Esophagus muscularis mucosa (tissue), 4 donors: ENCODE measurements at regions not wholly inside any gene's neighbourhood (a gene's known extent, or its start where the extent isn't known, plus 50 kb on each side); places are given as distances from the start of the nearest gene placed in this dataset.

ENCODE experiments used
- DNase-seq: peaks from one replicate; pipeline ENCODE4 v3.0.0-alpha.2; 2017; ENCODE audit errors: extremely low spot score
- H3K27ac ChIP-seq, 4 donors: fragments of 200-600 bp; sonication (generic); replicated peaks in 1 of 4; 1 replicate in 3 of 4; 2 replicates in 1 of 4; pipeline ENCODE4 v1.5.1; 2016 to 2019; ENCODE audit warnings: mild to moderate bottlenecking in 1 of 4
- H3K27me3 ChIP-seq, 4 donors: fragments of 200-600 bp; sonication (generic); one replicate each; pipeline versions ENCODE4 v1.5.1 to v1.6.0; 2016 to 2019
- H3K36me3 ChIP-seq, 4 donors: fragments of 200-600 bp; sonication (generic); one replicate each; pipeline ENCODE4 v1.5.1; 2016 to 2019
- H3K4me1 ChIP-seq, 4 donors: fragments of 200-600 bp; sonication (generic); one replicate each; pipeline ENCODE4 v1.5.1; 2016 to 2019
- H3K4me3 ChIP-seq, 4 donors: fragments of 200-600 bp; sonication (generic); 1 replicate in 2 of 4; 2 replicates in 2 of 4; pipeline ENCODE4 v1.5.1; 2016 to 2019; ENCODE audit warnings: mild to moderate bottlenecking in 4 of 4, moderate library complexity in 1 of 4
- H3K9me3 ChIP-seq, 4 donors: fragments of 200-600 bp; sonication (generic); 1 replicate in 3 of 4; 2 replicates in 1 of 4; pipeline ENCODE4 v1.5.1; 2016 to 2019
- CTCF ChIP-seq, 3 experiments: fragments of 200-600 bp in 2 of 3; fragments of 450-650 bp in 1 of 3; sonication (generic) in 2 of 3; IDR thresholded peaks; one replicate each; pipeline ENCODE4 v1.5.1; 2017 to 2019; ENCODE audit warnings: antibody characterized with exemption in 3 of 3, mild to moderate bottlenecking in 2 of 3, moderate library complexity in 1 of 3
- EP300 ChIP-seq: sonication (generic); formaldehyde crosslinking; IDR thresholded peaks from one replicate; pipeline ENCODE4 v1.6.1; 2017; ENCODE audit warnings: antibody characterized with exemption
- POLR2A ChIP-seq: fragments of 450-650 bp; IDR thresholded peaks from one replicate; pipeline ENCODE4 v1.6.1; 2017; ENCODE audit warnings: antibody characterized with exemption, moderate library complexity, mild to moderate bottlenecking, low read depth
- POLR2AphosphoS5 ChIP-seq, 2 donors: sonication (generic); formaldehyde crosslinking; IDR thresholded peaks; one replicate each; pipeline ENCODE4 v1.6.1; 2017; ENCODE audit warnings: antibody characterized with exemption in 2 of 2
- WGBS: methylation state at CpG from one replicate; pipeline ENCODE4 v1.1.5; 2018; 5-methylcytosine and 5-hydroxymethylcytosine counted together
- intact Hi-C: fragments of 100-400 bp; cut with DNase I; formaldehyde crosslinking; loops from one replicate; pipeline ENCODE4 v1.15.1; 2023

GRCh38 chr10:128633864-128634540 is 507.8 kb upstream of the MKI67 start:
- H3K36me3 ChIP-seq = no peaks in the 10 kb centered on the region
- intact Hi-C loops = loop anchor here (5.0 kb wide), 1 partner anchor 228 kb away; no protein-coding TSS in a partner anchor
- no peak overlapping the region for H3K27ac ChIP-seq
- H3K9me3 ChIP-seq = peaks cover 0 to 3% (median 1%) of the 10 kb centered on the region in 4 donors
- 53% methylated on average over 6 of the region's 6 CpGs for WGBS
- H3K4me1 ChIP-seq = peaks cover 0 to 10% (median 3%) of the 10 kb centered on the region in 4 donors
- no peaks in the 10 kb centered on the region for H3K27me3 ChIP-seq
- DNase-seq = peak; percentile 68
- no peak overlapping the region for H3K4me3 ChIP-seq
- TF ChIP-seq EP300 = no peak
- TF ChIP-seq CTCF (IDR thresholded peaks at IDR 0.05) = peak in 2 of 3 experiments; percentile 16 to 26

- H3K9me3 ChIP-seq = peaks cover 0 to 6% (median 2%) of the 10 kb centered on the region in 4 donors
- H3K27ac ChIP-seq = no peak overlapping the region
- 55% methylated on average over 4 of the region's 4 CpGs for WGBS
- no peak for DNase-seq
- TF ChIP-seq CTCF (IDR thresholded peaks at IDR 0.05) (no peak), EP300 (no peak), POLR2AphosphoS5 (IDR thresholded peaks at IDR 0.05) (no peak), POLR2A (no peak)
- H3K27me3 ChIP-seq = no peaks in the 10 kb centered on the region
- H3K36me3 ChIP-seq = no peaks in the 10 kb centered on the region
- no peak overlapping the region for H3K4me3 ChIP-seq
- intact Hi-C loops = no loop called here
- H3K4me1 ChIP-seq = no peaks in the 10 kb centered on the region
Measured at GRCh38 chr10:128642023-128642422, 515.8 kb upstream of the MKI67 start.

GRCh38 chr10:128642502-128642901 is 516.3 kb upstream of the MKI67 start:
- TF ChIP-seq CTCF (IDR thresholded peaks at IDR 0.05) = no peak
- no peak for TF ChIP-seq POLR2A
- no peak for TF ChIP-seq EP300
- TF ChIP-seq POLR2AphosphoS5 (IDR thresholded peaks at IDR 0.05) = no peak
- Histone ChIP-seq H3K9me3 (peaks cover 0 to 6% (median 2%) of the 10 kb centered on the region in 4 donors), H3K27me3 (no peaks in the 10 kb centered on the region), H3K27ac (no peak overlapping the region), H3K4me1 (no peaks in the 10 kb centered on the region), H3K4me3 (no peak overlapping the region), H3K36me3 (no peaks in the 10 kb centered on the region)
- intact Hi-C loops = no loop called here
- 79% methylated on average over 2 of the region's 2 CpGs for WGBS
- DNase-seq = no peak

- DNase-seq = no peak
- Histone ChIP-seq H3K9me3 (peaks cover 0 to 6% (median 2%) of the 10 kb centered on the region in 4 donors), H3K36me3 (no peaks in the 10 kb centered on the region), H3K27ac (no peak overlapping the region), H3K4me3 (no peak overlapping the region), H3K27me3 (no peaks in the 10 kb centered on the region), H3K4me1 (no peaks in the 10 kb centered on the region)
- TF ChIP-seq POLR2A (no peak), EP300 (no peak), CTCF (IDR thresholded peaks at IDR 0.05) (no peak), POLR2AphosphoS5 (IDR thresholded peaks at IDR 0.05) (no peak)
- 83% methylated on average over 1 of the region's 1 CpG for WGBS
- intact Hi-C loops = no loop called here
Measured at GRCh38 chr10:128643658-128644057, 517.4 kb upstream of the MKI67 start.

GRCh38 chr10:128645486-128645885 is 519.3 kb upstream of the MKI67 start:
- no peak overlapping the region for H3K4me3 ChIP-seq
- no peaks in the 10 kb centered on the region for H3K4me1 ChIP-seq
- intact Hi-C loops = no loop called here
- H3K27me3 ChIP-seq = no peaks in the 10 kb centered on the region
- no peak for DNase-seq
- TF ChIP-seq POLR2AphosphoS5 (IDR thresholded peaks at IDR 0.05) (no peak), CTCF (IDR thresholded peaks at IDR 0.05) (no peak), POLR2A (no peak), EP300 (no peak)
- H3K36me3 ChIP-seq = no peaks in the 10 kb centered on the region
- H3K9me3 ChIP-seq = no peaks in the 10 kb centered on the region
- H3K27ac ChIP-seq = no peak overlapping the region
- 85% methylated on average over 2 of the region's 2 CpGs for WGBS
